ENCODE measurements at regions not wholly inside any gene's neighbourhood (a gene's known extent, or its start where the extent isn't known, plus 50 kb on each side); places are given as distances from the start of the nearest gene placed in this dataset.
"Not testable (repeated sequence)": the region's sequence is repeated elsewhere in the genome, so short reads cannot be mapped to it uniquely, and the experiment has no call there.

- no peak for DNase-seq (ENCODE audit: low read depth in 3 of 3, low spot score in 2 of 3)
These were observed 285.3 kb upstream of the FAM174A start for GRCh38 chr5:100249884-100250269.

- no peak for DNase-seq (ENCODE audit: low read depth in 3 of 3, low spot score in 2 of 3)
These were observed 285.8 kb upstream of the FAM174A start for GRCh38 chr5:100249211-100249883.

GRCh38 chr5:100232736-100233135 is 302.4 kb upstream of the FAM174A start:
- no peak for DNase-seq (ENCODE audit: low read depth in 3 of 3, low spot score in 2 of 3)

GRCh38 chr5:100188778-100189177 is 346.4 kb upstream of the FAM174A start:
- DNase-seq (ENCODE audit: low read depth in 3 of 3, low spot score in 2 of 3): no peak

GRCh38 chr5:100188339-100188738 is 346.8 kb upstream of the FAM174A start:
- no peak for DNase-seq (ENCODE audit: low read depth in 3 of 3, low spot score in 2 of 3)

GRCh38 chr5:100186181-100186580 is 349.0 kb upstream of the FAM174A start:
- no peak for DNase-seq (ENCODE audit: low read depth in 3 of 3, low spot score in 2 of 3)

- no peak for DNase-seq (ENCODE audit: low read depth in 3 of 3, low spot score in 2 of 3)
These were observed 352.8 kb upstream of the FAM174A start for GRCh38 chr5:100182402-100182801.

GRCh38 chr5:100175346-100175745 is 359.8 kb upstream of the FAM174A start:
- DNase-seq (ENCODE audit: low read depth in 3 of 3, low spot score in 2 of 3): no peak

GRCh38 chr5:100165309-100165708 is 369.9 kb upstream of the FAM174A start:
- DNase-seq (ENCODE audit: low read depth in 3 of 3, low spot score in 2 of 3): no peak

- DNase-seq (ENCODE audit: low read depth in 3 of 3, low spot score in 2 of 3): no peak
These were observed 373.3 kb upstream of the FAM174A start for GRCh38 chr5:100161868-100162267.

GRCh38 chr5:100157066-100157465 is 378.1 kb upstream of the FAM174A start:
- no peak for DNase-seq (ENCODE audit: low read depth in 3 of 3, low spot score in 2 of 3)

- DNase-seq (ENCODE audit: low read depth in 3 of 3, low spot score in 2 of 3): no peak
These were observed 386.9 kb upstream of the FAM174A start for GRCh38 chr5:100148239-100148638.

- DNase-seq (ENCODE audit: low read depth in 3 of 3, low spot score in 2 of 3): no peak
These were observed 392.6 kb upstream of the FAM174A start for GRCh38 chr5:100142607-100143006.

GRCh38 chr5:100131161-100131560 is 404.0 kb upstream of the FAM174A start:
- no peak for DNase-seq (ENCODE audit: low read depth in 3 of 3, low spot score in 2 of 3)

- no peak for DNase-seq (ENCODE audit: low read depth in 3 of 3, low spot score in 2 of 3)
These were observed 404.9 kb upstream of the FAM174A start for GRCh38 chr5:100130307-100130706.

GRCh38 chr5:100119903-100120302 is 415.3 kb upstream of the FAM174A start:
- no peak for DNase-seq (ENCODE audit: low read depth in 3 of 3, low spot score in 2 of 3)

- DNase-seq (ENCODE audit: low read depth in 3 of 3, low spot score in 2 of 3): no peak
These were observed 424.7 kb upstream of the FAM174A start for GRCh38 chr5:100110497-100110896.

- DNase-seq (ENCODE audit: low read depth in 3 of 3, low spot score in 2 of 3): no peak
These were observed 426.3 kb upstream of the FAM174A start for GRCh38 chr5:100108883-100109282.

- not testable (repeated sequence) for DNase-seq (ENCODE audit: low read depth in 3 of 3, low spot score in 2 of 3)
These were observed 431.5 kb upstream of the FAM174A start for GRCh38 chr5:100103592-100104119.

- DNase-seq (ENCODE audit: low read depth in 3 of 3, low spot score in 2 of 3): not testable (repeated sequence)
These were observed 433.7 kb upstream of the FAM174A start for GRCh38 chr5:100101466-100101865.

- not testable (repeated sequence) for DNase-seq (ENCODE audit: low read depth in 3 of 3, low spot score in 2 of 3)
These were observed 438.8 kb upstream of the FAM174A start for GRCh38 chr5:100096328-100096727.

- DNase-seq (ENCODE audit: low read depth in 3 of 3, low spot score in 2 of 3): not testable (repeated sequence)
These were observed 454.5 kb upstream of the FAM174A start for GRCh38 chr5:100080703-100081102.

GRCh38 chr5:100079163-100079562 is 456.0 kb upstream of the FAM174A start:
- DNase-seq (ENCODE audit: low read depth in 3 of 3, low spot score in 2 of 3): not testable (repeated sequence)
